Amygdala (tissue), 56 donors: ENCODE measurements at regions not wholly inside any gene's neighbourhood (a gene's known extent, or its start where the extent isn't known, plus 50 kb on each side); places are given as distances from the start of the nearest gene placed in this dataset.

Experiments used
- DNase-seq, 56 donors: peaks; one replicate each; lab custom pipeline; 2025; lab: John Stamatoyannopoulos, UW

DNA sequence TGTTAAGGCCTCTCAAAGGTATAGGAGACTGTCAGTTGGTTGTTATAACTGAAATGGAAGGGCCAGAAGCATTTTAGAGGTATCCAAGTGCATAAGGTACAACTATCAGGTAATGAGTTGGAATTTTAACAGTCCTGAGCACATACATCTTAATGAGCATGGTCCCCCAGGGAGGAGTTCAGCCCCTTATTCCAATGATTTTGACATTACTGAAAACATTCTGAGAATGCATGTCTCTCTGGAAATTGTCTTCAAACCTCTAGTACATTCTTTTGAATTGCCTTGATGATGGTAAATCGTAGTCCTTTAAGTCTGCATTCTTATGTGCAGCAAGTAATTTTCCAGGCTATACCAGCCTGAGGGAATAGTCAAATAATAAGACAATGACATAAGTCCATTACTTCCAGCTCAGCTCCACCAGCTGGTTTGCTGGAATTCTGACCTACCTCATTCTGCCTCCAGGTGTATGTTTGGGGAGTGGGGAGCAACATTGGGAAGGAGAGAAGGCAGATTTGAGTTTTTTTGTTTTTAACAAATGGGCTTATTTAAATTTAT, 239.2 kb downstream of the MSRB3 start:
- DNase-seq, result no peak

- no peak for DNase-seq
These were observed 240.3 kb downstream of the MSRB3 start for GRCh38 chr12:65518771-65519170.

DNA sequence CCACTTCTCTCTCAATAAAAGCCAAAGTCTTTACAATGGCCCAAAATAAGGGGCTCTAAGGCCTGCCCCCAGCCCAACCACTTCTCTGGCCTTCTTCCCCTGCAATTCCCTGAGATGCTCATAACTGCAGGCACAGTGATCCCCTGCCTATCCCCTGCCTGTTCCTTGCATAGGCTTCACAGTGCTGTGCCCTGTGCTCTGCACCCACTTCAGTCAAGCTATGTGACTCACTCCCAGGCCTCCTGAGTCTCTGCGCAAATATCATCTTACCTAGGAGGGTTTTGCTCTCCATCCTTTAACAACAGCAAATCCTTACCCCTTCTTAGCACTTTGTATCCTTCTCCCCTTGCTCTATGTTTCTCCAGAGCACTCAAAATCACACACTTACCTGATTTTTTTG, 242.2 kb downstream of the MSRB3 start:
- DNase-seq, result no peak

GRCh38 chr12:65522956-65523860, 244.7 kb downstream of the MSRB3 start:
- DNase-seq, result no peak

DNA sequence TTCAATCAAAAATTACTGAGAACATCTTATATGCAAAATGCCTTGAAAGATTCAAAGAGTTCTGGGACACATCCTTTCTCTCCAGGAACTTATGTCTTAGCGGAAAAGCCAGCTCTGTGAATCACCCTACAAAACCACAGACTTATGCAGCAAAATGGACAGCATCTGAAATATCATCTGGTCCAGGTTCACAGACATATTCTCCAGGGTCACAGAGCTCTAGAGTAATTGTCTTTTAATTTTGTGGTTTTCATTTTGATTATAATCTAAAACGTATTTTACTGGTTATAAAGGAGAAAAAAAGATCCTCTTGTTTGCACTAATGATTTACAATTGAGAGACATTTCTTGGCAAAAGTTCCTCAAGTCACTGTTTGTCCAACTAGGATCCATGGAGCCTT, 246.2 kb downstream of the MSRB3 start:
- no peak for DNase-seq

- DNase-seq, result no peak
These were observed 247.1 kb downstream of the MSRB3 start for GRCh38 chr12:65525491-65526141.

DNA sequence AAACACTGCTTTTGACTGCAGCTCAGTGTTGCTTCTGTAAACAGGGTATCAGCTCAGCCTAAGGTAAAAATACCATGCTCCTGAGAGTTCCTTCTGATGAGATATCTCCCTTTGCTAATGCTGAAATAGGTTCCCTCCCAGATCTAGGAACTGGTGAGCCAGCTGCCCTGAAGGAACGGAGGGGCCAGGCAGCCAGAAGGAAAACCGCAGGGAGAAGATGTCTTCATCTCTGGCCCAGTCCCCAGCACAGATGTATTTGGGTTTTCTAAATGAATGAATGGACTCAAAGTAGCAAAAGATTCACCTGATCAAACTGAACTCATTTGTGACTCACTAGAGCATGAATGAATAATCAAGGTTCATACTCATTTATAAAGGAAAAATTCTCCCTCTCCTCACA, 247.8 kb downstream of the MSRB3 start:
- DNase-seq, result no peak

- DNase-seq, result no peak
These were observed 249.6 kb downstream of the MSRB3 start for GRCh38 chr12:65528127-65528526.

GRCh38 chr12:65529106-65529505, 250.6 kb downstream of the MSRB3 start:
- DNase-seq, result no peak

DNA sequence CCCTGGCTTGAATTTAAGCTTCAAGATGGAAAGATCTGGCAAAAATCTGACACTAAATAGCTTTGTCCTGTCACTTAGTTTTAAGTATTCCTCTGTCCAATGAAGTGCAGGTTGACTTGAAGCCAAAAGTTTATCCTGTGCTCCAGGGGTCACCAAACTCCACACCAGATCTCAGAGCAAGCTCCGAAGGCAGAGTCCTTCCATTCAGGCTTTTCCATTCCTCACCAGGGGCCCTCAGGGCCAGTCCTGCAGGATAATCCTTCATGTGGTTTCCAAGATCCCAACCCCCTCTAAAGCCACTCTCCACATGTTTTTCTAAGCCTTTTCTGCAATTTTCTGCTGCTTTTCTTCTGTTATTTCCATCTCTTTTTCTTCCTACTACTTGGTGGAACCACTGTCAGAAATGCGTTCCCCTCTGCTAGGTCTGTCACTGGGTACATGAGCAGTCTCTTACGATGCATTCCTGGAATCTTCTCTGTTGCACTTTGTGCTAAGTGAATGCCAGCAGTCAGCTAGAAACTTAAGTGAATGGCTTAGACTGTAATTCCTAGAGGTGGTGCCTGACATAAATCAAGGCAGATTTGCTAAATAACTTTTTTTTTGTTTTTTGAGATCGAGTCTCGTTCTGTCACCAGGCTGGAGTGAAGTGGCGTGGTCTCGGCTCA, 251.4 kb downstream of the MSRB3 start:
- DNase-seq, result no peak

DNA sequence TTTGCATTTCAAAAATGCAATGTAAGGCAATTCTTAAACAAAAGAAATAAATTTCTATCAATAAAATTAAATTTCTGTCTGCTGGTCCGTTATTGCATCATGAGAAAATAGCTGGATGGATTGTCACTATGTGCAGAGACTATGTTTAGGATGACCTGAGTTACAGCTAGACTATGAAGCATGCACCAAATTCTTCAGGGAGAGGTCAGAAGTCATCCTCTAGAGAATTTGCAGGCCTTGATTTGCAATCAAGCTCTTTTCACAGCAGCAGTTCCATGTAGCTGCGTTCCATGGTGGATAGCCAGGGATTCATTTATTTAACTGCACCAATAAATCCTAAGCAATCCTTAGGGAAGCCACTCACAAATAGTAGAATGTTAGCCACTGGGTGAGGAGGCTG, 253.7 kb downstream of the MSRB3 start:
- DNase-seq, result no peak

DNA sequence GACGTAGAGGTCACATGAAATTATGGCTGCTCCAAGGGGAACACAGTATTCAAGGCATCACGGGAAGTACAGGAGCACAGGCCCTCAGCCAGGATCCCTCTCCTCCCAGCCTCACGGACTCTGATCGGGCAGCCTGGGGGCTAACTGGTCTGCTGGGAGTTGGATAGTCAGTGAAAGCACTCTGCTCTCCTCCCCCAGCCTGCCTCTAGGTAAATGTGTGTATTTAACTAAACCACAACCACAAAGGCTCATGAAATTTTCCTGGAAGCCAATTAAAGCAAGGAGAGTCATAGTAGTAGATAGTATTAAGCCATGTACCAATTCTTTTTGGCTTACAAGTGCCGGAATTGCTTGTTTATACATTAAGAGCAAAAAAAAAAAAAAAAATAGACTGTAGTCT, 254.3 kb downstream of the MSRB3 start:
- DNase-seq, result no peak

DNA sequence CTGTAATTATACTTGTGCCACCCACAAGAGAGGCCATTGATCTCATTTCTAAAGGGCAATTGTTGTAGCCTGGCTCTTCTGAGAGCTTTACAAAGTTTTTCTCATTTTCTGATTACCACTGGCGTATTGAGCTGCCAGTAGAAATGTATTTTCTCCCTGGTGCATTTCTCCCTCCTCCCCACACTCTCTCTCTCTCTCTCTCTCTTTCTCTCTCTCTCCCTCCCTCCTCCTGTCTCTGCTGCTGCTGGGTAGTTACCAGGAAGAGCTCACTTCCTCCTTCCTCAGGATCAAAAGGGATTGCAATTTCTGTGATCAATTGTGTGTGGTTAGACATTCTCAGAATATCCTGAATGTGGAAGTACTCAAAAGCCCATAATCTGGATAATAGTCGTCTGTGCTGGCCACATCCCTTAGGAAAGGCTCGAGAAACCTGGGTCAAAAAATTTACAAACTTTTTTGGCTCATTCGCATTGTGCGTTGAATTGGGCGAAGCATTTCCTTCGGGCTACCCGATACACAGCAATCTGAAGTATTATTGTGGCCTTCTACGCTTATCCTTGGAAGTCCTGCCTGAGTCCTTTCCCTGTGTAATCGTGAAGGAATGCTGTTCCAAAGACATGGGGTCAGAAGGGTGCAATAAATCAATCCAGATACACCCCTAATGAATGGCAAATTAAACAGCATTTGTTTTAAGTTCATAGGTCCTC, 254.8 kb downstream of the MSRB3 start:
- DNase-seq, result no peak

GRCh38 chr12:65534238-65534841, 255.9 kb downstream of the MSRB3 start:
- no peak for DNase-seq

DNA sequence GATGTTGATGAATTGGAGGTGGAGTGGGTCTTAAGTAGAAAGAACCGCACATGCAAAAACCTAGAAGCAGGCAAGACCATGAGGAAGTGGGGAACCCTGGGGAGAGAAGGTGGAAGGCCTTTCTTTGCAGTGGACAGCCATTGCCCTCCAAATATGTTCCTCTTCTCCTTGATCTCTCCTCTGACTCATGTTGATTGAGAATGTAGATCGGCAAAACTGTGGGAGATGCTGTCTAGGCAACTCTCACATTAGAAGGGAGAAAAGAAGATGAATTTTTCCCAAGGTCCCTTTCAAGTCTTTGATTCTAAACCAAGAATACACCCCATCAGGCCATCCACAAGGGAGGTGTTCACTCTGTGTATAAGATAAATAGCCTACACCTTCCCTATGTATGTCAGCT, 257.5 kb downstream of the MSRB3 start:
- DNase-seq, result no peak

- DNase-seq, result no peak
These were observed 257.9 kb downstream of the MSRB3 start for GRCh38 chr12:65536351-65536750.

DNA sequence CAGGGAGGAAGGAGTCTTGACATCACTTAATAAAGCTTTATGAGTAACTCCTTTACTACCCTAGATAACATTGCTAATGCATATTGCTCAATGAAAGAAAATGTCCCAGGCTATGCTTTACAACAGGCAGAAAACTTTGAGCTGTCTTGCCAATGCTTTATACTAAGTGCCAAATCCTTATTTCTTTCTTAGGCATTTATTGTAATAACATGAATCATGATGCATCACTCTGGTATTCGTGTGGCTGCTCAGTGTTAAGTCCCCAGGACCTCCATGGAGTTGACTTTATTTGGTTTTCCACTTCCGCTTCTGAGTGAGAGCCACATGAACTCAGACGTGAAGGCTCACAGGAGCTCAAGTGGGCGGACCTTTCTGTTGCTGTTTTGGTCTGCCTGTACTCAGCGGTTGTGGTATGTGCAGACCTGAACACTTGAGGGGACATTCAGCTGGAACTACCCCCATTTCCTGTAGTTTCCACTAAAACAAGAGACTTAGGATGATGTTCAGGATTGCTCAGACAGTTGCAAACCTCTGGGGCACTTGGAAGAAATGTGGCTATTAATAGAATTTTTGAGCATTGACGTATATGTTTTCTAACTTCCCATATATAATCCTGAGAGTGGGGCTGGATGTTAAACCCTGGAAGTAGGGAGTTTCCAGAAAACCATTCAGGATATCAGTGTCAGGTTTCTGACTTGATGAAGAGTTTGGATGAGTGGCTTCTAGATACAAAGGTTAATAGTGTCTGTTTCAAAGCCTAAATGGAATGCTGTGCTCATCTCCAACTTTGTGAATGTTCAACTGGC, 258.6 kb downstream of the MSRB3 start:
- no peak for DNase-seq

- no peak for DNase-seq
These were observed 259.5 kb downstream of the MSRB3 start for GRCh38 chr12:65537978-65538377.

DNA sequence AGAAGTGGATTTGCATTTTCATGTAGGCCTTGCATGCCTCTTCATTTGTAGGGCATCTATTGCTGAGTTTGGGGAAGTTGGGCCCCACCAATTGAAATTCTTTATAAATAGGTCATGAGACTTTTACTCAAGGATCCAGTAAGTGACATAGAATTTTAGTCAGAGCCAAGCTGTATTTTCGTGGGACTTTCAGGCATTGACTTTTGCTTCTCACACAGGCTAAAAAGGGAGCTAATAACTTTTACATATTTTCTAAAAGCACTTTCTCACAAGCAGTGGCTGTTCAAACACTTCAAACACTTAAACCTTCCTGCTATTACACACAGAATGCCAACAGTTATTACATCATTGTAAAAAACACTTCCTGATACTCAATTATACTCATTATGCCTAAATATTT, 260.5 kb downstream of the MSRB3 start:
- DNase-seq, result no peak
